HG03520 (cell line): ENCODE measurements at regions not wholly inside any gene's neighbourhood (a gene's known extent, or its start where the extent isn't known, plus 50 kb on each side); places are given as distances from the start of the nearest gene placed in this dataset.

Experiments
- ATAC-seq: cut with Tn5 transposase; IDR thresholded peaks from one replicate; pipeline ENCODE4 v1.9.1; 2021; ENCODE audit warnings: mild to moderate bottlenecking, moderate library complexity; ENCODE audit not compliant: unreplicated experiment

DNA sequence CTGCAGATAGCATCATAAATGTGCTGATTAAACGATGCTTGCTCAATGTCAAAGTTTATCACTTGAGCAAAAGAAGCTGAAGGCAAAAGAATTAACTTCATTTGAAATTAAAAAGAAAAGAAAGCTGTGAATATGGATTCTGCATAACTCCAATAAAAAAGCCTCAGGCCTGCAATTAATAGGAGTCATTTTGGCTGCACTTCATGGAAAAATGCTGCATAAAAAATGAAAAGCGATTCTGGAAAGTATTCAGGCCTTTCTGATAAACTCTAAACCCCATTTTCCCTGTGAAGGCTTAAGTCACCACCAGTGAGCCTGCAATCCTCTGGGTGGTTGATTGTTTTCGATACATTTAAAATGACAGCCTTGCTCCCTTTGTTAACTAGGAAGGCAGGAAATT, 1793.4 kb downstream of the SUCLG1 start:
- ATAC-seq = no peak

DNA sequence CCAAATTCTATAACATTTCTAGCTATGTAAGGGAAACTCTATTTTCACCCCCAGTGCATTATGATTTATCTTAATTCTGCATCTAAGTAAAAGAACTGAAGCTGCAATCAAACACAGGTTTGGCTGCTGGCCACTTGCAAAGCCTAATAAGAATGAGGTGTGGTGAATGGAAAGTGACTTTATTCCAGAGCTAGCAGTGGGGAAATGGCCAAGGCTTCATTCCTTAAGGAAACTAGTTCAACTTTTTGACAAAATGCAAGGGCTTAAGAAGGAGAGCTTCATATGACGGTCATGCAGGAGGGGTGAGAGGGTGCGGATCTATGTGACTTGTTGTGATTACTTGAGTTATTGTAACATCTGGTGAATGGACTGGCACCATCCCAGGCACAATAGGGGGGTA, 1802.0 kb downstream of the SUCLG1 start:
- ATAC-seq = no peak

DNA sequence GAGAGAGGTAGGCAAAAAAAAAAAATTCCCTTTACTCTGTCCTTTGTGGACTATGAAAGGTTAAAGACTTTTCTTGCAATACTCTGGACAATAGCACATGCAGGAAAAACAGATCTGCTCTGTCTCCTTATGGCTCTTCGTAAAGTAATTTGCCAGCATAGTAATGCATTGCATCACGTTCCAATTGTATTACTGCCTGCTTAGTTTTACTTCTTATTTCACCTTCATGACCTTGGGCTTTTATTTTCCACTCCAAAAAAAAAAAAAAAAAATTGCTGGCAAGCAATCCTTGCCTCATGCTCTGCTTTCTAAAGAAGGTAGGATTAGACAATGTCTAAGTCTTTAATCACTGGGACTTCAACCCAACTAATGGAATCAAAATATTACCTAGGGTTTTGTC, 1802.7 kb downstream of the SUCLG1 start:
- ATAC-seq = no peak

DNA sequence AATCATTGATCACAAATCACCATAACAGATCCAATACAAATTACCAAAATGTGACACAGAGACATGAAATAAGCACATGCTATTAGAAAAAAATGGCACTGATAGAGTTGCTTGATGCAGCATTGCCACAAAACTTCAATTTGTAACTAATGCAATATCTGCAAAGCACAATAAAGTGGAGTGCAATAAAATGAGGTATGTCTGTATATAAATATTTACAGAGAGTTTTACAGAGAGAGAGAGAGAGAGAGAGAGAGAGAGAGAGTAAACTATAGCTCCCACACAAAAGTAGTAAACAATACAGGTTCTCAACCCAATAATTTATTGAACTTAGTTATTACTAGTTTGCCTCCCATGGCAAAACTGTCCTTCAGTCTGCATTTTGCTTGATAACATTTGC, 1807.0 kb downstream of the SUCLG1 start:
- no peak for ATAC-seq

DNA sequence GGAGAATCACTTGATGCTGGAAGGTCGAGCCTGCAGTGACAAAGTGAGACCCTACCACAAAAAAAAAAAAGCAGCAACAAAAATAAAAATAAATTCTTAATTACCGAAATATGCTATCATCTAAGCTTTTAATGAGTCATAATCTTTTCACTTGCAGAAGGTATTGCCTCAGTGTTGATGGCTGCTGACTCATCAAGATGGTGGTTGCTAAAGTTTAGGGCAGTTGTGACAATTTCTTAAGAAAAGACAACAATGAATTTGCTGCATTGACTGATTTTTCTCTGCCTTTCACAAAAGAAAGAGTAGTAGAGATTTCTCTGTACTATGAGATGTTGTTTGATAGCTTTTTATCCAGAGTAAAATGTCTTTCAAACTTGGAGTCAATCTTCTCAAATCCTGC, 1809.0 kb downstream of the SUCLG1 start:
- ATAC-seq = no peak

DNA sequence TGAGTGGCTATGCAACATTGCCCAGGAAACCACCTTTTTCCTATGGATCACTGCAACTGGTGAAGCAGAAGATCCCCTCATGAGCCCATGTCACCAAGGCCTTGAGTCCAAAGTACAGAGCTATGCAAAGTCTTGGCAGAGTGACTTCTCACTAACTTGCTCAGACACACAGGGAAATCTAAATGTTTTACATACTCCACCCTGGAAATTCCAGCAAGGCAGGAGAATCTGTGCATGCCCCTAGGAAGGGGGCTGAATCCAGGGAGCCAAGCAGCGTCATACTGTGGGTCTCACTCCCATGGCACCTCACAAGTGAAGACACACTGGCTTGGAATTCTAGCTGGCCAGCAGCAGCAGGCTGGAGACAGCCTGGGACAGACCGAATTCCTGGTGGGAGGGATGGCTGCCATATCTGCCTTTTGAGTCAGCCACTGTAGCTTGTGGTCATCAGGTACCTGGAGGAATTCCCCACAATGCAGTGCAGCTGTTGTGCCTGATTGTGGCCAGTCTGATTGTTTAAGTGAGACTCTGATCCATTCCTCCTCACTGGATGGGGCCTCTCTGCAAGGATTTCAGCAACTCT, 1817.4 kb downstream of the SUCLG1 start:
- no peak for ATAC-seq

DNA sequence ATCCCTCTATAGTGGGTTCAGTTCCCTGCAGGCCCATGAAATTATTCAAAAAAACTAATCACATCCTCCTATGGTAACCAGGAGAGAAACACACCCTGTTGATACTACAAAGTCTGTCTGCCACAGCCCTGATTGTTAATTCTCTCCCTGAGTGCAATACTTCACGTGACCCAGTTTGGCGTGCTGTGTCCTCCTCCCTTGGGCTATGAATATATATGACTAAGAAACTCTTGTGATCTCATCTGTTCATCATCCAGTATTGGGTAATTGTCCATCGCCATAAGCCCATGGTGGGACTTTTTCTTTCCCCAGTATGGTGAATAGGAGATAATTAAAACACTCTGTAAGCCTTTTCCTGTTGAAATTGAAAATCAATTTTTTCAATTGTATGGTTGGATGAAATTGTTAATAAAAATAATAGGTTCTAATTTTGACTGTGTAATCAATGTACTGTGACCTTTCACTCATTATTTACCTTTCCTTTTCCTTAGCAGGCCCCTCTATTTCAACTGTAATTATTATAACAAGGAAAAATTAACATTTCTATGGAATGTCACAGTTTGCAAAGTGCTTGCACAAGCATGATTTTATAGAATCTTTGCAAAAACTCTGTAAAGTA, 1822.6 kb downstream of the SUCLG1 start:
- ATAC-seq = no peak

DNA sequence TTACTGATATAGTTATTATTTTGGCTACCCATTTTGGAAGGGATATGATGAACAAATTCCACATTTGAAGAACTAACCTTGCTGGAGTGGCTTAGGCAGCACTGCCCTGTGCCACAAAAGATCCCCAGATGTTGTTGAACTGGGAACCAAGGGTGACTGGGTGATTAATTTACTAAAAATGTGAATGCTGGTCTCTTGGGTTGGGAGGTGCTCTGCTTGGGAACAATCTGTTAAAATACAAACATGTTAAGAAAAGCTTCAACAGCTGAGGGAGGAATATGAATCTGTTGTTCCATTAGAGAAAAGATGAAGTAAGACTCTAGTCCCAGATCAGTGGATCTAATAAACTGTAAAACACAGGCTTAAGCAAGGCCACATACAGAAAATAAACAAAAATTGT, 1860.1 kb downstream of the SUCLG1 start:
- ATAC-seq = no peak

DNA sequence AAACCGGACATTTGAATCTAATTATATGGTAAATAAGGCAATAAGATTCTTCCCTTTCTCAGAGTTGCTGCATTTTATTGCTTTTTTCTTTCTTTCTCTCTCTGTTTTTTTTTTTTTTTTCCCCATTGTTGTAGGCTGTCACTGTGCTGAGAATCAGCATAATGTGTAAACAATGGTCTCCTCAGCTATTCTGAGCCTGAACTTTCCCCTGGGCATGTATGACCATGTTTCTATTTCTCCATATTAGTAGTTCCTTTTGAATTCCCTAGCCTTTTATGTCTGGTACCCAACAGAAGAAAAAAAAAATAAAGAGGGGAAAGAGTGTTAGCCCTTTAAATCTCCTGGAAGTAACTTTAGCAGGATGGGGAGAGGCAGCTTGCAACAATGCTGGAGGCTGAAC, 1862.5 kb downstream of the SUCLG1 start:
- no peak for ATAC-seq

DNA sequence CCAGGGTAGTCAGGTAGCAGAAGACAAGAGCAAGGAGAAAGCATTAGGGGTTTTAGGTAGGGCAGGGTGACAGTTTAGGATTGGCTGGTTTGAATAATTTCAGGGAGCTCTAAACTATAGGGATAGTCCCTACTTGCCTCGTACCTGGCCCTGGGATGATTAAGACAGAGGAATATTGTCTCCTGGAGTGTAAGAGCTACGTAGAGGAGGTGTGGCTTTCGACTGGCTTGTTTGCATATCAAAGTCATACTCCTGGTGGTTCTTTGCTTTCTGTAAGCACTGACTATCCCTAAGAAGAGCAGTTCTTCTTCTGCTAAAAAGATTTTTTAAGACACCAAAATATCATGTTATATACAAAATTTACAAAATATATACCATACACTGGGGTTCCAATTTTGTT, 1867.4 kb downstream of the SUCLG1 start:
- no peak for ATAC-seq

DNA sequence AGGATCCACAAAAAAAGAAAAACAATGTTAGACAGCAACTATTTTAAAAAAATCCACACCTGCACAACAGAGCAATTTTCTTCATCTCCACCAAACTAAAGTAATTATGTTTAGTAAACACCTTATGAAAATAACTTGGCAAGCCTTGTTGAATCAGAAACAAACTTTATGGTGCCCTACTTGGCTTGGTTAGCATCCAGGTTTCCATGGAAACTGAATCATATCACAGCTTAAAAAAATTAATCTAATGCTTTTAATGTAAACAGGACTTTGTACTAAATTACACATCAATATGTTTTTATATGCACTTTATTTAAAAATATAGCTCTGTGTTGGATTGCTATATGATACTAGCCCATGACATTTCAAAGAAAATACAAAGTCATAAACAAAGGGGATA, 1882.4 kb downstream of the SUCLG1 start:
- ATAC-seq = no peak

DNA sequence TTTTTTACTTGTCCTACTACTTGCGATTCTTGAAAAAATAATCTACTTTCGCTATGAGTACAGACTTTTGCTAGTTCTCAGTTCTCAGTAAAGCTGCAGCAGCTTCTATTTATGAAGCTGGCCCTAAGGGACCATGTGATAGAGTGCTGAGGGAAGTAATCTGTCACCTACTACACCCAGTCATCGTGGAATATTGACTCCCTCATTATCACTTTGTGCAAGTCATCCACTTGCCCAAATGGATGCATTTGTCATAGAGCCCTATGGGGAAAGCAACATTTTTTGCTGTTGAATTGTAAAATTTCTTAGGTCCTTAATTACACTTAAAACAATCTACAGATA, 1919.8 kb downstream of the SUCLG1 start:
- ATAC-seq = no peak

DNA sequence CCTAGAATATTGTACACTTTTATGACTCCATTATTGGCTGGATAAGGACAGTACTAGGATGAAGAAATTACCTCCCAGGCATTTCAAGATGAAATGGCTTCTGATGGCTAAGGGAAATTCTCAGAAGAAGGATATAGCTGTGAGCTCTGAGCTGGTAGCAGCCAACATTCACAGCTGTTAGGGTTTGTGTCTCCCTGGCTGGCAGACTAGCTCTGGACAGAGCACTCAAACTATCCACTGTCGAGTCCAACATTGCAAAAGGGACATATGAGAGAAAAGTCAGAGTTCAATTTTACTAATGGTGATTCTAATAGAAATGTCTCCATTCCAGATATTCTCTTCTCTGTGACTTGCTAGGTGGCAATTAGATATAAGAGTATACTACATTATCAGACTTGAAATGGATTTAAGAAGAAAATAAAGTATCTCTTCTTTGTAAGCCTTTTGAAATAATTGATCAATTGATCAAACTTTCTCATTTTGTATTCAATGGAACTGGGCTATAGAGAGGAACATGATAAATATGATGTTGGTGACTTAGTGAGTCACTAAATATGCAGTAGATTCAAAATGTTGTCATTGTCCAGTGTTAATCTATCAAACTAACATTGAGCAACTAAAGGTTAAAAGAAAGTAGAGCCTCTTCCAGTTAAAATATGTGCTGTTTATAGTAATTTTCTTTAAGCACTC, 1920.3 kb downstream of the SUCLG1 start:
- no peak for ATAC-seq

DNA sequence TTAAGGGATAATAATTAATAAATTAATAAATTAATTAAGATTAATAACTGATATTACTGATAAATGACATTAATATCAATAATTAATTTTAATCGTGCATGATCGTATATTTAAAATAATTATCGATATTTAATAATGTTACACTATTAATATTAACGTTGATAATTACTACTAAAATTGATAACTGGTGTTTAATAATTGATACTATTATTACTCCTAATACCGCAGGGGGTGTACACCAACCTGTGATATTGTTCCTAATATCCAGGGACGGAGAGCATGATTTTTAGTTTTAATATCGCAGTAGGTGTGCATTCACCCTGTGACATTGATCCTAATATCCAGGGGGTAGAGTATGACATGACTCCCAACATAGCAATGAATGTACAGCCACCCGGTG, 1930.8 kb downstream of the SUCLG1 start:
- no peak for ATAC-seq

DNA sequence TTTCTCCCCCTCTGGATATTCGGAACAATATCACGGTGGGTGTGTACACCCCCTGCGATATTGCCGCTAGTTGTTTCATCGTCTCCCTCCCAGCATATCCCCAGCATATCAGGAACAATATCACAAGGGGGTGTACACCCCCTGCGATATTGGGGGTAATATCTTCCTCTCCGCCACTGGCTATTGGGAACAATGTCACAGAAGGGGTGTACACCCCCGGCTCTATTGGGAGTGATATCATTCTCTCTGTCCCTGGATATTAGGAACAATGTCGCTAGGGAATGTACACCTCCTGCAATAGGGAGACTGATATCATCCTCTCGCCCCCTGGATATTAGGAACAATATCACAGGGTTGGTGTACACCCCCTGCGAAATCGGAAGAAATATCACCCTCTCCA, 1932.0 kb downstream of the SUCLG1 start:
- no peak for ATAC-seq

DNA sequence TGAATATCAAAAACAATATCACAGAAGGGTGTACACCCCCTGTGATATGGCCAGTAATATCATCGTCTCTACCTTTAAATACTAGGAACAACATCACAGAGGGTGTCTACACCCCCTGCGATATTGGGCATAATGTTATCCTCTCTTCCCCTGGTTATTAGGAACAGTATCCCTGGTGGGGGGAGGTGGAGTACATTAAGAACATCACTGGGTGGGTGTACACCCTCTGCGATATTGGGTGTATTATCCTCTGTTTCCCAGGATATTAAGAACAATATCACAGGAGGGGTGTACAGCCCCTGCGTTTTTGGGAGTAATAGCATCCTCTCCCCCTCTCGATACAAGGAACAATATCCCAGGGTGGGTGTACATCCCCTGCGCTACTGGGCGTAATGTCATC, 1932.8 kb downstream of the SUCLG1 start:
- ATAC-seq = no peak

DNA sequence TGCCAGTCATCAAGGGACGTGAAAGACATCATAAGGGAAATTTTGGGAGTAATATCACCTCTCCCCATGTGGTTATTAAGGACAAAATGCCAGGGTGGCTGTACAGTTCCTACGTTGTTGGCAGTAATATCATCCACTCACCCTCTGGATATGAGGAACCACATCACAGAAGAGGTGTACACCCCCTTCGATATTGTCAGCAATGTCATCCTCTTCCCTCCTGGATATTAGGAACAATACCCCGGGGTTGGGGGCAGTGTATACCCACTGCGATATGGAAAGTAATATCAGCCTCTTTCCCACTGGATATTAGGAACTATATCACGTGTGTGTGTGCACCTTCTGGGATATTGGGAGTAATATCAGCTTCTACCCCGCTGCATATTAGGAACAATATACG, 1933.3 kb downstream of the SUCLG1 start:
- ATAC-seq = no peak

DNA sequence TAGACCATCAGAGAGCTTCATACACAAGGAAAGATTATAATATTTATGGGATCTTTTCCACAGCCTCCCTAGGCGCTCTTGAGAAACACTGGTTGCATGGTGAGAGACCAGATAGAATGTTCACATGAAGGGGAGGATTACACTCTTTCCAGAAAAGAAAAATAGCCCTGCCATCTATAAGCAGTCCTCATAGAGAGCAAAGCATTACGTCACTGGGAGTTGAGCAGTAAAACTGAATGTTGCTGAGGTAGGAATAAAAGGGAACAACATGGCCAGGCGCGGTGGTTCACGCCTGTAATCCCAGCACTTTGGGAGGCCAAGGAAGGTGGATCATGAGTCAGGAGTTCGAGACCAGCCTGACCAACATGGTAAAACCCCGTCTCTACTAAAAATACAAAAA, 1934.3 kb downstream of the SUCLG1 start:
- ATAC-seq = no peak

DNA sequence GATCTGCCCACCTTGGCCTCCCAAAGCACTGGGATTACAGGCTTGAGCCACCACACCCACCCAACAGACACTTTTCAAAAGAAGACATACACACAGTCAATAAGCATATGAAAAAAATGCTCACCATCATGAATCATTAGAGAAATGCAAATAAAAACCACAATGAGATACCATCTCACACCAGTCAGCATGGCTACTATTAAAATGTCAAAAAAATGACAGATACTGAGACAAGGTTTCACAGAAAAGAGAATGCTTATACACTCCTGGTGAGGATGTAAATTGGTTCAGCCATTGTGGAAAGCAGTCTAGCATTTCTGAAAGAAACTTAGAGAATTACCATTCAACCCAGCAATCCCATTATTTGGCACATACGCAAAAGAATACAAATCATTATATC, 1947.2 kb downstream of the SUCLG1 start:
- no peak for ATAC-seq

DNA sequence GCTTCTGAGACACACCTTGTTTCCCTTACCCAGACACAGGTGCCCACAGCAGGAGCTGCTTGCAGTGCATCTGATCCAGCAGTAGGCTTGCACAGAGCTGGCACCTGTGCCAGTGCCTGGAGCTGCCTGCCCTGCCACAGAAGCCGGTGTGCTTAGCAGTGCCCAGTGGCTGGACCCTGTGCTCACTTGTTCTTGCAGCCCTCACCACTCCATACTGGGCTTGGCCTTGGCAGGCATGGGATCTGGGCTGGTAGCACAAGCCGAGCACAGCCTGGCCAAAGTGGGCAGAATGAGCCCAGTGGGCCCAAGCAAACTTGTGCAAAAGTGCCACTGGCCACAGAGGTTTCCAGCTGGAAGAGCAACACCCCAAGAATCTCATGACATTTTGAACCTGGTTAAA, 1950.4 kb downstream of the SUCLG1 start:
- no peak for ATAC-seq

DNA sequence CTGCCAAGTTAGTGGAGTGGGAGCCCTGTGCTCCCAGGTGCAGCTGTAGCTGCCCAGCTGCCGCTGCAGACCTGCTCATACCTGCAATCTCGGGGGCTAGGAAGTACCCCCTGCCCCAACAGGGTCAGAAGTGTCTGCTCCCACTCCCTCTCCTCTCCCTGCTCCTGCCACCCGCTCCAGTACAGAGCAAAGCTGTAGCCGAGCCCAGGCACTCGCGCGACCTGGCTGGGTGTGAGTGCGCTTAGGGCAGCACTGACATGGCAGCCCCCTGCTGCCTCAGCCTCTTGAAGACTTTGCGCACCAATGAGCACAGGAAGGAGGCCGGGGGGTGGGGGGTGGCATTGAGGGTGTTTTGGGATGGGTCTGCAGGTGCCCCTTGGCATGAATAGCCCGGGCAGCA, 1951.4 kb downstream of the SUCLG1 start:
- no peak for ATAC-seq

DNA sequence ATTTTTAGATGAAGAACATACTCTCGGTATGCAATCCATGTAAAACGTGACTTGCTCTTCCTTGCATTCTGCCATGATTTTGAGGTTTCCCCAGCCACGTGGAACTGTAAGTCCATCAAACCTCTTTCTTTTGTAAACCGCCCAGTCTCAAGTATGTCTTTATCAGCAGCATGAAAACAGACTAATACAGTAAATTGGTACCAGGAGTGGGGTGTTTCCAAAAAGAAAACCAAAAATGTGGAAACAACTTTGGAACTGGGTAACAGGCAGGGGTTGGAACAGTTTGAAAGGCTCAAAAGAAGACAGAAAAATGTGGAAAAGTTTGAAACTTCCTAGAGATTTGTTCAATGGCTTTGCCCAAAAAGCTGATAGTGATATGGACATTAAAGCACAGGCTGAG, 1957.9 kb downstream of the SUCLG1 start:
- ATAC-seq = no peak
